Vagina (tissue), 2 donors: ENCODE measurements at regions not wholly inside any gene's neighbourhood (a gene's known extent, or its start where the extent isn't known, plus 50 kb on each side); places are given as distances from the start of the nearest gene placed in this dataset.

Experiments used
- DNase-seq, 2 donors: peaks; one replicate each; pipeline ENCODE4 v3.0.0-alpha.2; 2017; ENCODE audit errors: extremely low spot score in 2 of 2
- H3K27ac ChIP-seq: fragments of 200-600 bp; sonication (generic); one replicate; pipeline ENCODE4 v1.5.1; 2019
- H3K27me3 ChIP-seq: fragments of 200-600 bp; sonication (generic); one replicate; pipeline ENCODE4 v1.5.1; 2019
- H3K36me3 ChIP-seq, 2 donors: fragments of 200-600 bp; sonication (generic); one replicate each; pipeline ENCODE4 v1.5.1; 2017 to 2019
- H3K4me1 ChIP-seq: fragments of 200-600 bp; sonication (generic); one replicate; pipeline ENCODE4 v1.5.1; 2019
- H3K4me3 ChIP-seq, 2 donors: fragments of 200-600 bp; sonication (generic); 1 replicate in 1 of 2; 2 replicates in 1 of 2; pipeline ENCODE4 v1.5.1; 2016 to 2019
- H3K9me3 ChIP-seq: fragments of 200-600 bp; sonication (generic); one replicate; pipeline ENCODE4 v1.5.1; 2019
- POLR2A ChIP-seq, 2 donors: fragments of 450-650 bp; IDR thresholded peaks; one replicate each; pipeline ENCODE4 v1.6.1; 2017; ENCODE audit warnings: antibody characterized with exemption in 2 of 2, mild to moderate bottlenecking in 2 of 2, moderate library complexity in 2 of 2
- POLR2AphosphoS5 ChIP-seq, 2 donors: sonication (generic); formaldehyde crosslinking; IDR thresholded peaks; one replicate each; pipeline ENCODE4 v1.9.0; 2017; ENCODE audit warnings: antibody characterized with exemption in 2 of 2, mild to moderate bottlenecking in 2 of 2, low read depth in 1 of 2; ENCODE audit not compliant: insufficient read depth in 1 of 2
- intact Hi-C: fragments of 100-400 bp; cut with DNase I; formaldehyde crosslinking; loops from one replicate; pipeline ENCODE4 v1.15.1; 2023
- TF ChIP-seq, protein P1 (sequence below), 3 experiments: fragments of 450-650 bp in 2 of 3; fragments of 200-600 bp in 1 of 3; sonication (generic) in 1 of 3; IDR thresholded peaks; one replicate each; pipeline ENCODE4 v1.5.1; 2017 to 2019; ENCODE audit warnings: antibody characterized with exemption in 3 of 3, mild to moderate bottlenecking in 2 of 3, moderate library complexity in 2 of 3

DNA sequence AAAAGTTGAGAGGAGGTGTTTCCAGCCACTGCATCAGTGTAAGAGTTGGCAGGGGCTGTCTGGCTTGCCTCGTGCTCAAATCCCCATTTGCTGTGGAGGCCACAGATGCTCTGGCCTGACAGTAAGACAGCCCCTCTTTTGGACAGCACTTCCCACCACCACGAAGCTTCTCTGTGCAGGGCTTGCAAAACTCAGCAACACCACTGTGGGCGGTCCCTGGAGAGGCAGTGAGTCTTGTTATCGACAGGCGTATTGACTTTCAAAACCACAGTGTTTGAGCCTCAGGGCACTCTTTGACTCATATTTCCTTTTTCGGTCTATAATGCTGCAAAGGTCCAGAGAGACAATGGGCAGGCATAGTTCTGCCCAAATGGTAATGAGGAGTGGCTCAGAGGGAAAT lies 539.5 kb downstream of the EBF1 start:
- TF ChIP-seq POLR2AphosphoS5 (IDR thresholded peaks at IDR 0.05; ENCODE audit: insufficient read depth in 1 of 2, low read depth in 1 of 2) (no peak), POLR2A (IDR thresholded peaks at IDR 0.05) (no peak)
- TF ChIP-seq, protein P1, sequence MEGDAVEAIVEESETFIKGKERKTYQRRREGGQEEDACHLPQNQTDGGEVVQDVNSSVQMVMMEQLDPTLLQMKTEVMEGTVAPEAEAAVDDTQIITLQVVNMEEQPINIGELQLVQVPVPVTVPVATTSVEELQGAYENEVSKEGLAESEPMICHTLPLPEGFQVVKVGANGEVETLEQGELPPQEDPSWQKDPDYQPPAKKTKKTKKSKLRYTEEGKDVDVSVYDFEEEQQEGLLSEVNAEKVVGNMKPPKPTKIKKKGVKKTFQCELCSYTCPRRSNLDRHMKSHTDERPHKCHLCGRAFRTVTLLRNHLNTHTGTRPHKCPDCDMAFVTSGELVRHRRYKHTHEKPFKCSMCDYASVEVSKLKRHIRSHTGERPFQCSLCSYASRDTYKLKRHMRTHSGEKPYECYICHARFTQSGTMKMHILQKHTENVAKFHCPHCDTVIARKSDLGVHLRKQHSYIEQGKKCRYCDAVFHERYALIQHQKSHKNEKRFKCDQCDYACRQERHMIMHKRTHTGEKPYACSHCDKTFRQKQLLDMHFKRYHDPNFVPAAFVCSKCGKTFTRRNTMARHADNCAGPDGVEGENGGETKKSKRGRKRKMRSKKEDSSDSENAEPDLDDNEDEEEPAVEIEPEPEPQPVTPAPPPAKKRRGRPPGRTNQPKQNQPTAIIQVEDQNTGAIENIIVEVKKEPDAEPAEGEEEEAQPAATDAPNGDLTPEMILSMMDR (IDR thresholded peaks at IDR 0.05), result no peak
- H3K27ac ChIP-seq, result no peak overlapping the region
- no peaks in the 10 kb centered on the region for H3K9me3 ChIP-seq
- no peak overlapping the region for H3K4me3 ChIP-seq
- H3K27me3 ChIP-seq, result no peaks in the 10 kb centered on the region
- H3K36me3 ChIP-seq, result no peaks in the 10 kb centered on the region
- intact Hi-C loops, result no loop called here
- H3K4me1 ChIP-seq, result no peaks in the 10 kb centered on the region
- DNase-seq, result no peak

DNA sequence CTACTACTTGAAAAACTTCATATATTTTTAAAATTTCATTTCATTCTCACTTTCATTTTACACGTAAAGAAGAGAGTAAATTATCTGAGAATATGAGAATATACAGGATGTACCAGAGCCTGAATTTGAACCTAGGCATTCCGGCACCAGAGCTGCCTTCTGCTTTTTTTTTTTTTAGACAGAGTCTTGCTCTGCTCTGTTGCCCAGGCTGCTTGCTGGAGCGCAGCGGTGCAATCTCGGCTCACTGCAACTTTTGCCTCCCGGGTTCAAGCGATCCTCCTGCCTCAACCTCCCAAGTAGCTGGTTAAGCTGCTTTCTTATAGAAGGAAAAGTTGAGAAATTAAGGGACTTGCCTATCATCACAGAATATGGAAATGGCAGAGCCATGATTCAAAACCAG lies 540.1 kb downstream of the EBF1 start:
- no peaks in the 10 kb centered on the region for H3K4me1 ChIP-seq
- no peaks in the 10 kb centered on the region for H3K36me3 ChIP-seq
- no peak for TF ChIP-seq POLR2A (IDR thresholded peaks at IDR 0.05)
- TF ChIP-seq, protein P1 (IDR thresholded peaks at IDR 0.05), result no peak
- intact Hi-C loops, result no loop called here
- no peaks in the 10 kb centered on the region for H3K27me3 ChIP-seq
- DNase-seq, result no peak
- no peaks in the 10 kb centered on the region for H3K9me3 ChIP-seq
- no peak overlapping the region for H3K27ac ChIP-seq
- no peak overlapping the region for H3K4me3 ChIP-seq

DNA sequence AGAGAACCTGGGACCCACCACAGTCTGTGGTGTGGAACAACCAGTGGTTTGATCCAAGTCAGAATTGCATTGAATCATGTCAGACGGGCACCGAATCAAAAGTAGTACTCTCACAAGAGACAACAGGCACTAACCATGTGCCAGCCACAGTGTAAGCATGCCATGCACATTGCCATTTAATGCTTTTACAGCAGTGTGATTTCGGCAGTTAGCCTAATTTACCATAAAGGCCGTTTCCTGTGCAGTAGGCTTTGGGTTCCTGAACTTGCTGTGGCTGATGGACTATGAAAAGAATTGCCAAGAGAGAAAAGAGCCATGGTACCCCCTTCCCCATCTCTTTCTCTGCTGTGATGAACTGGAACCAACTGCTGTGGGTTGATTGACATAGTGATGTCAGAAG lies 540.6 kb downstream of the EBF1 start:
- intact Hi-C loops, result no loop called here
- no peaks in the 10 kb centered on the region for H3K36me3 ChIP-seq
- H3K27me3 ChIP-seq, result no peaks in the 10 kb centered on the region
- no peak overlapping the region for H3K27ac ChIP-seq
- H3K9me3 ChIP-seq, result no peaks in the 10 kb centered on the region
- DNase-seq, result no peak
- no peak overlapping the region for H3K4me3 ChIP-seq
- TF ChIP-seq POLR2A (IDR thresholded peaks at IDR 0.05), result no peak
- no peak for TF ChIP-seq POLR2AphosphoS5 (IDR thresholded peaks at IDR 0.05; ENCODE audit: insufficient read depth in 1 of 2, low read depth in 1 of 2)
- TF ChIP-seq, protein P1 (IDR thresholded peaks at IDR 0.05), result no peak
- H3K4me1 ChIP-seq, result peaks cover 2% of the 10 kb centered on the region

DNA sequence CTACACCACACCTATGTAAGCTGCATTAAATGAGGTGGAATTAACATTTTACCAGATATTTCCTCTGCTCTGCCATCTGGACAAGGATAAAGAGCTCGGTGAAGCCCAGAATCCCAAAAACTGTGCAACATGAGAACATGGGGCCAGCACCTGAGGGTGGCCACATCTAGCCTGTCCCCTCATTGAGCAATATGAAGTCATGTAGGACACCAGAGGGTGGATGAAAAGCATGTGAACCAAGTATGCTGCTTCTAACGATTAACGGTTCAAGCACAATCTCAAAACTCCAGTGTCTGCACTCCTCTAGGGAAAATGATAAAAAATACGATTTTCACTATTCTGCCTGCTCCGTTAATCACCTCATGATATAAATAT lies 545.8 kb downstream of the EBF1 start:
- intact Hi-C loops, result no loop called here
- Histone ChIP-seq H3K27me3 (no peaks in the 10 kb centered on the region), H3K4me1 (peaks cover 10% of the 10 kb centered on the region), H3K36me3 (no peaks in the 10 kb centered on the region), H3K27ac (no peak overlapping the region), H3K9me3 (no peaks in the 10 kb centered on the region), H3K4me3 (no peak overlapping the region)
- no peak for DNase-seq
- no peak for TF ChIP-seq POLR2A (IDR thresholded peaks at IDR 0.05)
- TF ChIP-seq, protein P1 (IDR thresholded peaks at IDR 0.05), result no peak
- no peak for TF ChIP-seq POLR2AphosphoS5 (IDR thresholded peaks at IDR 0.05; ENCODE audit: insufficient read depth in 1 of 2, low read depth in 1 of 2)

DNA sequence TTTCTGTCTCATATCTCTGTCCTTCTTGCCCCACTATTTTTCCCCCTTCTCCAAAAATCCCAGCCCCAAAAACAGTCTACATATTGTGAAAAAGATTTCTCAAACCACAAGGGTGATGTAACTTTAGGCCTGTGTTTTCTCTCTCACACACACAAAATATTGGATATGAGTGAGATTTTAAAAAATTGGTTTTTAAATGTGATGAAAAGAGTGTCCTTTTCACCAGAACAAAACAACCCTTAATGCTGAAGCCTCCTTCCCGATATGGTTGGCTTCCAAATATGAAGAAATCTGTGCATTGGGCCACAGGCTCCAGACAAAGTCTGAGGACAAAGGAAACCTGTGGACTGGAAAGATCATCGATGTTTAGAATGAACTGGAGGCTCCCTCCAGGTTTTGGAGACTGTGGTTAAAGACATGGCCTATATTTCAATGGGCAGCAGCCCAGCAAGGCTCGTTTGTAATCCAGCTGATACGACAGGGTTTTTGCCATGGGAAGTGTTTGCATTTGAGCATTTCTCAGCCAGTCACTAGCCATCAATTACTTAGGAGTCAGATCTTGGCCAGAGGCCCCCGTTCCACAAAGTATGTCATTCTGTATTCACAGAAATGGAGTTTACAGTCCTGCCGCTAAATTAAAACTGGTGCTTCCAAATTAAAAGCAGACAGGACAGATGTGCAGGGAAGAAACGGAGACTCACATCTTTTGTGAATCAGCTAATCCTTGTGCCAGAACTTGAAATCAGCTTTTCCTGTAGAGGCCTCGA lies 546.3 kb downstream of the EBF1 start:
- no peak for DNase-seq
- no peaks in the 10 kb centered on the region for H3K36me3 ChIP-seq
- no peak overlapping the region for H3K27ac ChIP-seq
- H3K4me3 ChIP-seq, result no peak overlapping the region
- peaks cover 10% of the 10 kb centered on the region for H3K4me1 ChIP-seq
- intact Hi-C loops, result no loop called here
- no peaks in the 10 kb centered on the region for H3K27me3 ChIP-seq
- H3K9me3 ChIP-seq, result no peaks in the 10 kb centered on the region
- TF ChIP-seq POLR2AphosphoS5 (IDR thresholded peaks at IDR 0.05; ENCODE audit: insufficient read depth in 1 of 2, low read depth in 1 of 2) (no peak), POLR2A (IDR thresholded peaks at IDR 0.05) (no peak)
- TF ChIP-seq, protein P1 (IDR thresholded peaks at IDR 0.05), result no peak
